GM06990 (cell line): ENCODE measurements at regions not wholly inside any gene's neighbourhood (a gene's known extent, or its start where the extent isn't known, plus 50 kb on each side); places are given as distances from the start of the nearest gene placed in this dataset.

ENCODE experiments used
- DNase-seq: peaks from one replicate; pipeline ENCODE4 v3.0.0-alpha.2; 2011; ENCODE audit not compliant: insufficient read length; ENCODE audit errors: extremely low read depth
- H3K27me3 ChIP-seq: replicated peaks from 2 replicates; pipeline ENCODE4 v1.6.0; 2011; ENCODE audit warnings: low read length; ENCODE audit not compliant: control insufficient read depth, insufficient read depth
- H3K36me3 ChIP-seq: 2 replicates; pipeline ENCODE4 v1.5.1; 2011; ENCODE audit warnings: low read length; ENCODE audit not compliant: control insufficient read depth, insufficient read depth
- H3K4me3 ChIP-seq: replicated peaks from 2 replicates; pipeline ENCODE4 v1.5.1; 2011; ENCODE audit warnings: low read depth, mild to moderate bottlenecking, control low read depth, low read length
- CTCF ChIP-seq: IDR thresholded peaks from 2 replicates; pipeline ENCODE4 v1.5.1; 2011; ENCODE audit warnings: low read length, control low read depth, mild to moderate bottlenecking, inconsistent platforms; ENCODE audit not compliant: insufficient read depth, poor library complexity, severe bottlenecking

GRCh38 chr4:185955151-185955770 is 113.7 kb upstream of the TLR3 start:
- H3K4me3 ChIP-seq: no peak overlapping the region
- no peaks in the 10 kb centered on the region for H3K36me3 ChIP-seq
- no peaks in the 10 kb centered on the region for H3K27me3 ChIP-seq
- no peak for TF ChIP-seq CTCF
- no peak for DNase-seq

GRCh38 chr4:185955826-185956543 is 113.0 kb upstream of the TLR3 start:
- H3K27me3 ChIP-seq: no peaks in the 10 kb centered on the region
- H3K36me3 ChIP-seq: no peaks in the 10 kb centered on the region
- no peak for DNase-seq
- TF ChIP-seq CTCF: no peak
- H3K4me3 ChIP-seq: no peak overlapping the region

- Histone ChIP-seq H3K36me3 (no peaks in the 10 kb centered on the region), H3K4me3 (no peak overlapping the region), H3K27me3 (no peaks in the 10 kb centered on the region)
- no peak for DNase-seq
- TF ChIP-seq CTCF: no peak
Observed at GRCh38 chr4:185956544-185956940, 112.4 kb upstream of the TLR3 start.

- Histone ChIP-seq H3K27me3 (no peaks in the 10 kb centered on the region), H3K36me3 (no peaks in the 10 kb centered on the region), H3K4me3 (no peak overlapping the region)
- DNase-seq: no peak
- TF ChIP-seq CTCF: no peak
Observed at GRCh38 chr4:185958094-185958747, 110.7 kb upstream of the TLR3 start.

- Histone ChIP-seq H3K4me3 (no peak overlapping the region), H3K27me3 (no peaks in the 10 kb centered on the region), H3K36me3 (no peaks in the 10 kb centered on the region)
- DNase-seq: peak; percentile 43
- TF ChIP-seq CTCF: no peak
Observed at GRCh38 chr4:185965426-185966384, 103.3 kb upstream of the TLR3 start.
